ENCODE measurements at regions not wholly inside any gene's neighbourhood (a gene's known extent, or its start where the extent isn't known, plus 50 kb on each side); places are given as distances from the start of the nearest gene placed in this dataset.

DNA sequence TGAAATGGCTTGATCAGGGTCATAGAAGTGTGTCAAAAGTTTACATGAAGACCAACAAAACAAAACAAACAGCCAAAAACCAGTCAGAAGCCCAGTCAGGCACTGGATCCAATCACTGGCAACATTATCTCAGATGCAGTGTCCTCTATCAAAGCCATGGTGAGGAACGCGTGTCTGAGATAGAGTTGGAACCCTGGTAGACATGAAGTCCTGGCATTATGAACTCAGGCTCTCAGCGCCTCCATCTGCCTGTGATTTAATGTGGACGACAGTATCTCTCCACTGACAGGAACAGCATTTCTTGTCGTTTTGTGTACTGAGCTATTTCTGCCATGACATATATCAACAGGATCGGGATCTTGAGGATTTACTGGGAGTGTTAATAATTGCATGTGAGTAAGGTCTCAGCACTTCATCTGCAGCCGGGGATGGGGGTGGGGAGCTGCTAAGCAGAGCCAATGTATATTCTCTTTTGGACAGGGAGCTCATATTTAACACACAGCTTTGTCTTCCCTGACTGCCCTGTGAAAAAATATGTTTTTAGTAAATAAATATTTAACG is 1120.0 kb downstream of the IGSF11 start:
- ATAC-seq (ENCODE audit: insufficient read depth, low read depth) (no peak), DNase-seq (no peak)
- Histone ChIP-seq H3K9ac (ENCODE audit: low read depth, low read length) (no peak overlapping the region), H4K20me1 (ENCODE audit: insufficient read depth, low read length) (no peaks in the 10 kb centered on the region), H3K4me3 (ENCODE audit: low read depth in 1 of 2, low read length in 2 of 2) (no peak overlapping the region), H3K36me3 (ENCODE audit: insufficient read depth, low read length) (no peaks in the 10 kb centered on the region), H3K9me3 (ENCODE audit: insufficient read depth, low read length, severe bottlenecking) (no peaks in the 10 kb centered on the region), H3K27me3 (ENCODE audit: insufficient read depth, low read length, poor library complexity) (no peaks in the 10 kb centered on the region), H3K79me2 (ENCODE audit: insufficient read depth, low read length) (no peaks in the 10 kb centered on the region), H3K27ac (ENCODE audit: low read length) (no peak overlapping the region), H3K4me1 (ENCODE audit: insufficient read depth, low read length) (no peaks in the 10 kb centered on the region), H2AFZ (ENCODE audit: low read depth, low read length) (no peak overlapping the region), H3K4me2 (ENCODE audit: insufficient read depth, low read length) (no peak overlapping the region)
- no peak for TF ChIP-seq EZH2 (IDR thresholded peaks at IDR 0.05; ENCODE audit: borderline replicate concordance, low read depth, low read length, severe bottlenecking)
- TF ChIP-seq, protein P1, sequence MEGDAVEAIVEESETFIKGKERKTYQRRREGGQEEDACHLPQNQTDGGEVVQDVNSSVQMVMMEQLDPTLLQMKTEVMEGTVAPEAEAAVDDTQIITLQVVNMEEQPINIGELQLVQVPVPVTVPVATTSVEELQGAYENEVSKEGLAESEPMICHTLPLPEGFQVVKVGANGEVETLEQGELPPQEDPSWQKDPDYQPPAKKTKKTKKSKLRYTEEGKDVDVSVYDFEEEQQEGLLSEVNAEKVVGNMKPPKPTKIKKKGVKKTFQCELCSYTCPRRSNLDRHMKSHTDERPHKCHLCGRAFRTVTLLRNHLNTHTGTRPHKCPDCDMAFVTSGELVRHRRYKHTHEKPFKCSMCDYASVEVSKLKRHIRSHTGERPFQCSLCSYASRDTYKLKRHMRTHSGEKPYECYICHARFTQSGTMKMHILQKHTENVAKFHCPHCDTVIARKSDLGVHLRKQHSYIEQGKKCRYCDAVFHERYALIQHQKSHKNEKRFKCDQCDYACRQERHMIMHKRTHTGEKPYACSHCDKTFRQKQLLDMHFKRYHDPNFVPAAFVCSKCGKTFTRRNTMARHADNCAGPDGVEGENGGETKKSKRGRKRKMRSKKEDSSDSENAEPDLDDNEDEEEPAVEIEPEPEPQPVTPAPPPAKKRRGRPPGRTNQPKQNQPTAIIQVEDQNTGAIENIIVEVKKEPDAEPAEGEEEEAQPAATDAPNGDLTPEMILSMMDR (IDR thresholded peaks at IDR 0.05; ENCODE audit: borderline replicate concordance, extremely low read depth, low read length, poor library complexity, severe bottlenecking), result no peak

DNA sequence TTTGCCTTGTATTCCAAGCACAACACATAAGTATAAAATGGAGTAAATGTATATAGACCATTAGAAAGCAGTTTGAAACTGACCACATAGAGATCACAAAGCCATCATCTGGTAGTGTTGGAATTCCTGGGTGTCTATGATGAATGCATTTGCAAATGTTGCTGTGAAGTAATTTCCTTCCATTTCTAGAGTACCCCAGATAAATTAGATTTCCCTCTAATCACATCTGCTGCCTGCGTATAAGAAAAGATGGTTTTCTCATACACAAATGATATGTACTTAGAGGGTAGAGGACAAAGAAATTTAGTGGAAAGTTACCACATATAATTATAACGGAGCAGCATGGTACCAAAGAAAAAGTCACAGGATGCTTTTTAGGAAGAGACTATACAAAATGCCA is 1117.8 kb downstream of the IGSF11 start:
- Histone ChIP-seq H3K4me2 (ENCODE audit: insufficient read depth, low read length) (no peak overlapping the region), H3K4me1 (ENCODE audit: insufficient read depth, low read length) (no peaks in the 10 kb centered on the region), H2AFZ (ENCODE audit: low read depth, low read length) (no peak overlapping the region), H3K27ac (ENCODE audit: low read length) (no peak overlapping the region), H3K27me3 (ENCODE audit: insufficient read depth, low read length, poor library complexity) (no peaks in the 10 kb centered on the region), H3K9ac (ENCODE audit: low read depth, low read length) (no peak overlapping the region), H3K79me2 (ENCODE audit: insufficient read depth, low read length) (no peaks in the 10 kb centered on the region), H3K4me3 (ENCODE audit: low read depth in 1 of 2, low read length in 2 of 2) (no peak overlapping the region), H4K20me1 (ENCODE audit: insufficient read depth, low read length) (no peaks in the 10 kb centered on the region), H3K36me3 (ENCODE audit: insufficient read depth, low read length) (no peaks in the 10 kb centered on the region), H3K9me3 (ENCODE audit: insufficient read depth, low read length, severe bottlenecking) (no peaks in the 10 kb centered on the region)
- DNase-seq (no peak), ATAC-seq (ENCODE audit: insufficient read depth, low read depth) (no peak)
- TF ChIP-seq EZH2 (IDR thresholded peaks at IDR 0.05; ENCODE audit: borderline replicate concordance, low read depth, low read length, severe bottlenecking), result no peak
- TF ChIP-seq, protein P1 (IDR thresholded peaks at IDR 0.05; ENCODE audit: borderline replicate concordance, extremely low read depth, low read length, poor library complexity, severe bottlenecking), result no peak

DNA sequence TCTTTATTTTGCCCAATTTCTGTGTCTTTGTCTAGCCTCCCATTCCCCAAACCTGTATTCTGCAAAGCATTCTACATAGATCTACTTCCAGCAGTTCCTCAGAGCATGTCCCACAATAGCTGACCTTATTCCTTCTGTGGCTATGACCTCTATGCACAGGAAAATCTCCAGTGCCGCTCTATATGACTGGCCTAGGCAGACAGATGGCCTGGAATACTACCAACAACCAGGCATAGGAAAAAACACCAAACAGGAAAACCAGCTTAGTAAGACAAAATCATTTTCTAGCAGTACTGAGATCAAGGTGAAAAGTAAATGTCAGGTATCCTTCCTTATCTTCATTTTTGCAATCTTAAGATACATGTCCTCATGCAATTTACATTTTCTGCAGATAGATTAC is 1115.0 kb downstream of the IGSF11 start:
- H3K79me2 ChIP-seq (ENCODE audit: insufficient read depth, low read length), result no peaks in the 10 kb centered on the region
- no peaks in the 10 kb centered on the region for H3K4me1 ChIP-seq (ENCODE audit: insufficient read depth, low read length)
- no peak for TF ChIP-seq EZH2 (IDR thresholded peaks at IDR 0.05; ENCODE audit: borderline replicate concordance, low read depth, low read length, severe bottlenecking)
- TF ChIP-seq, protein P1 (IDR thresholded peaks at IDR 0.05; ENCODE audit: borderline replicate concordance, extremely low read depth, low read length, poor library complexity, severe bottlenecking), result no peak
- no peak overlapping the region for H3K4me3 ChIP-seq (ENCODE audit: low read depth in 1 of 2, low read length in 2 of 2)
- DNase-seq (no peak), ATAC-seq (ENCODE audit: insufficient read depth, low read depth) (no peak)
- H3K4me2 ChIP-seq (ENCODE audit: insufficient read depth, low read length), result no peak overlapping the region
- H3K27ac ChIP-seq (ENCODE audit: low read length), result no peak overlapping the region
- no peak overlapping the region for H3K9ac ChIP-seq (ENCODE audit: low read depth, low read length)
- no peaks in the 10 kb centered on the region for H4K20me1 ChIP-seq (ENCODE audit: insufficient read depth, low read length)
- no peaks in the 10 kb centered on the region for H3K9me3 ChIP-seq (ENCODE audit: insufficient read depth, low read length, severe bottlenecking)
- no peaks in the 10 kb centered on the region for H3K36me3 ChIP-seq (ENCODE audit: insufficient read depth, low read length)
- H2AFZ ChIP-seq (ENCODE audit: low read depth, low read length), result no peak overlapping the region
- H3K27me3 ChIP-seq (ENCODE audit: insufficient read depth, low read length, poor library complexity), result no peaks in the 10 kb centered on the region
